Neuronal stem cell (in vitro differentiated cells): ENCODE measurements at regions not wholly inside any gene's neighbourhood (a gene's known extent, or its start where the extent isn't known, plus 50 kb on each side); places are given as distances from the start of the nearest gene placed in this dataset.

Source experiments
- DNase-seq: peaks from one replicate; pipeline ENCODE4 v3.0.0-alpha.2; 2013; ENCODE audit warnings: low spot score
- H2AFZ ChIP-seq: one replicate; pipeline ENCODE4 v1.6.1; 2013; ENCODE audit warnings: mild to moderate bottlenecking, low read length, inconsistent platforms
- H2AK5ac ChIP-seq: 2 replicates; pipeline ENCODE4 v1.6.1; 2013; ENCODE audit warnings: low read depth, mild to moderate bottlenecking, inconsistent platforms, low read length, moderate library complexity, mixed read lengths
- H2BK120ac ChIP-seq: 2 replicates; pipeline ENCODE4 v1.6.1; 2013; ENCODE audit warnings: low read depth, mild to moderate bottlenecking, inconsistent platforms, low read length, moderate library complexity, mixed read lengths
- H2BK12ac ChIP-seq: one replicate; pipeline ENCODE4 v1.6.1; 2013; ENCODE audit warnings: low read length, inconsistent platforms
- H2BK15ac ChIP-seq: 2 replicates; pipeline ENCODE4 v1.6.1; 2013; ENCODE audit warnings: mild to moderate bottlenecking, low read length, inconsistent platforms, mixed read lengths
- H2BK5ac ChIP-seq: one replicate; pipeline ENCODE4 v1.6.1; 2013; ENCODE audit warnings: inconsistent platforms, mild to moderate bottlenecking, low read length, moderate library complexity
- H3K14ac ChIP-seq: one replicate; pipeline ENCODE4 v1.6.1; 2013; ENCODE audit warnings: low read length, inconsistent platforms
- H3K18ac ChIP-seq: 2 replicates; pipeline ENCODE4 v1.6.1; 2013; ENCODE audit warnings: low read length, inconsistent platforms
- H3K23ac ChIP-seq: 2 replicates; pipeline ENCODE4 v1.6.1; 2013; ENCODE audit warnings: low read depth, mild to moderate bottlenecking, mixed read lengths, low read length, inconsistent platforms; ENCODE audit not compliant: poor library complexity
- H3K27ac ChIP-seq: replicated peaks from 3 replicates; pipeline ENCODE4 v1.5.1; 2013; ENCODE audit warnings: low read length, inconsistent platforms
- H3K27me3 ChIP-seq, 3 experiments: 2 replicates each; pipeline ENCODE4 v1.6.1; 2013; ENCODE audit warnings: low read length in 3 of 3, mild to moderate bottlenecking in 2 of 3, inconsistent platforms in 1 of 3, low read depth in 1 of 3, mixed read lengths in 1 of 3, moderate library complexity in 1 of 3; ENCODE audit not compliant: control insufficient read depth in 3 of 3, insufficient read depth in 3 of 3
- H3K36me3 ChIP-seq, 2 donors: replicated peaks in 1 of 2; 2 replicates each; pipeline ENCODE4 v1.6.1; 2013; ENCODE audit warnings: low read length in 2 of 2; ENCODE audit not compliant: control insufficient read depth in 2 of 2, insufficient read depth in 2 of 2
- H3K4ac ChIP-seq: 2 replicates; pipeline ENCODE4 v1.6.1; 2013; ENCODE audit warnings: inconsistent platforms, mild to moderate bottlenecking, low read length, moderate library complexity
- H3K4me1 ChIP-seq, 2 donors: 1 replicate in 1 of 2; 2 replicates in 1 of 2; pipeline ENCODE4 v1.6.1; 2013; ENCODE audit warnings: low read length in 2 of 2, low read depth in 1 of 2; ENCODE audit not compliant: control insufficient read depth in 2 of 2, insufficient read depth in 1 of 2
- H3K4me2 ChIP-seq: one replicate; pipeline ENCODE4 v1.6.1; 2013; ENCODE audit warnings: mild to moderate bottlenecking, low read length, inconsistent platforms; ENCODE audit not compliant: insufficient read depth, poor library complexity, severe bottlenecking
- H3K4me3 ChIP-seq, 2 donors: 2 replicates each; pipeline ENCODE4 v1.5.1; 2013; ENCODE audit warnings: low read length in 2 of 2, mild to moderate bottlenecking in 2 of 2, inconsistent platforms in 1 of 2, moderate library complexity in 1 of 2
- H3K79me1 ChIP-seq: one replicate; pipeline ENCODE4 v1.6.1; 2013; ENCODE audit warnings: low read depth, mild to moderate bottlenecking, inconsistent platforms, low read length, moderate library complexity
- H3K9ac ChIP-seq: one replicate; pipeline ENCODE4 v1.6.1; 2013; ENCODE audit warnings: mild to moderate bottlenecking, low read depth, low read length, inconsistent platforms; ENCODE audit not compliant: poor library complexity
- H3K9me3 ChIP-seq, 2 donors: replicated peaks in 1 of 2; 2 replicates each; pipeline versions ENCODE3 to v1.6.1; 2013; ENCODE audit warnings: low read length in 2 of 2, mild to moderate bottlenecking in 2 of 2, inconsistent platforms in 1 of 2, low read depth in 1 of 2, mixed read lengths in 1 of 2, moderate library complexity in 1 of 2; ENCODE audit not compliant: control insufficient read depth in 2 of 2, insufficient read depth in 1 of 2
- H4K8ac ChIP-seq: one replicate; pipeline ENCODE4 v1.6.1; 2013; ENCODE audit warnings: low read depth, mild to moderate bottlenecking, inconsistent platforms, low read length, moderate library complexity
- H4K91ac ChIP-seq: one replicate; pipeline ENCODE4 v1.6.1; 2013; ENCODE audit warnings: low read length, low read depth, mild to moderate bottlenecking, inconsistent platforms; ENCODE audit not compliant: poor library complexity
- WGBS, 2 donors: extraction: QIAGEN DNeasy Blood & Tissue Kit; methylation state at CpG; one replicate each; pipeline ENCODE4 v1.1.7; 2013; ENCODE audit warnings: missing lambda C conversion rate in 2 of 2, mixed read lengths in 1 of 2; ENCODE audit not compliant: insufficient read length in 2 of 2, insufficient replicate concordance in 1 of 2; ENCODE audit errors: extremely low coverage in 2 of 2; 5-methylcytosine and 5-hydroxymethylcytosine counted together

DNA sequence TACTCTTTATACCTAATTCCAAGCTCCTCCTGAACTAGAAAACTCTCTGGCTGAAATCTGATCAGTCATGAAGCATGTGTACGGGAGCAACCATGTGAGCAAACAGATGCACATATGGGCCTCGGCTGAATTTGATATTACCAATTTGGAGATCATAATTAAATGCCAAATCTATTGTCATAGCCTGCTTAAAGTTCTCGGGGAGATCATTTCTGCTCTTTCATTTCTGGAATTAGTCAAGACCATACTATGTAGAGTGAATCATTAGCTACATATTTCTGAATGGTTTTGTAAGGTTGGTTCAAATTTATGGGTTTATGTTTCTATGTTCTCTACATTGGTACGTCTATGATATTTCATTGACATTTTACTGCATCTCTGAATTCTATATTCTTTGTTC lies 205.5 kb downstream of the UBE2E3 start:
- Histone ChIP-seq H4K8ac (no peak overlapping the region), H3K9me3 (no peaks in the 10 kb centered on the region), H3K18ac (no peak overlapping the region), H2BK15ac (no peak overlapping the region), H3K4ac (no peak overlapping the region), H2BK12ac (no peak overlapping the region), H3K9ac (no peak overlapping the region), H2AK5ac (no peak overlapping the region), H3K4me1 (peaks cover 0 to 4% of the 10 kb centered on the region in 2 donors), H2BK5ac (no peak overlapping the region), H3K27me3 (no peaks in the 10 kb centered on the region), H4K91ac (no peak overlapping the region), H3K36me3 (no peaks in the 10 kb centered on the region), H3K14ac (no peak overlapping the region), H3K4me3 (no peak overlapping the region), H2AFZ (no peak overlapping the region), H3K27ac (no peak overlapping the region), H3K79me1 (no peaks in the 10 kb centered on the region), H3K23ac (no peak overlapping the region), H2BK120ac (no peak overlapping the region), H3K4me2 (no peak overlapping the region)
- no CpG with 5 or more reads among the region's 4 CpGs for WGBS, 2 donors
- no peak for DNase-seq

DNA sequence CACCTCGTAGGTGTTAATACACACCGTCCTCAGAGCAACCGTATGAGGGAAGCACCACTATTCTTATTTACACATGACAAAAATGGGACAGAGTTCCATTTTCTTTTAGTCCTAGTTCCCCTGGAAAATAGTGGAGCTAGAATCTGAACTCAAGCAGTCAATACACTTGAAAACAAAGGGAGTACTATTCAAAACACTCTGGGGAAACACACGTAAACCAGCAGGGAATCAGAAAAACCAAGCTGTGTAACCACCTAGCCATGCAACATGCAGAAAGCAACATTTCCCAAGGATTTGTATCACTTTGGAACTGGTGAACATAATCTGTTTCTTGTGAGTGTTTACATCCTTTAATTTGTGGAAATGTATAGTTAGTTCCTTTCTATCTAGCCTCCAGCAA lies 208.2 kb downstream of the UBE2E3 start:
- H3K79me1 ChIP-seq = no peaks in the 10 kb centered on the region
- peaks cover 0 to 6% of the 10 kb centered on the region in 2 donors for H3K4me1 ChIP-seq
- H3K9ac ChIP-seq = no peak overlapping the region
- peak overlapping the region; percentile 36 for H2AFZ ChIP-seq
- no peak overlapping the region for H3K4me2 ChIP-seq
- H2AK5ac ChIP-seq = no peak overlapping the region
- H4K91ac ChIP-seq = no peak overlapping the region
- no peak overlapping the region for H2BK15ac ChIP-seq
- H3K18ac ChIP-seq = no peak overlapping the region
- no peak overlapping the region for H3K4ac ChIP-seq
- H2BK120ac ChIP-seq = no peak overlapping the region
- no CpG with 5 or more reads among the region's 4 CpGs for WGBS, 2 donors
- no peaks in the 10 kb centered on the region for H3K9me3 ChIP-seq
- no peak for DNase-seq
- no peak overlapping the region for H3K23ac ChIP-seq
- no peak overlapping the region for H4K8ac ChIP-seq
- H3K4me3 ChIP-seq = no peak overlapping the region
- no peak overlapping the region for H2BK12ac ChIP-seq
- no peaks in the 10 kb centered on the region for H3K36me3 ChIP-seq
- no peak overlapping the region for H3K14ac ChIP-seq
- no peak overlapping the region for H3K27ac ChIP-seq
- H2BK5ac ChIP-seq = no peak overlapping the region
- no peaks in the 10 kb centered on the region for H3K27me3 ChIP-seq

DNA sequence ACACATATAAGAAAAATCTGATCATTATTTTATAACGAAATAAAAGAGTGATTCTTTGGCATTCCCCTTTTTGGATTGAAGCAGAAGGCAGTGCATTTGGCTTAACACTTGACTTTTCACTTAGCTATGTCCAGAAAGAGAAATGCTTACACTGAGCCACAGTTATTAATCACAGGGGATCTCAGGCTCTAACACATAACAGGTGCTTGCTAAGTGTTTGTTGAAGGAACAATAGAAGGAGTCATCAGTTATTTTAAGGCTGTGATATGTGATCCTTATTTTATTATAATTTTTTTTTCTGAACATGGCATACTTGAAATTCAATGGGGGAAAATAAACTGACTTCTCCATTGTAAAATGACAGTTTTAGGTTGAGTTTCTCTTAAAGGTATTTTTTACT lies 209.5 kb downstream of the UBE2E3 start:
- no peak overlapping the region for H2BK120ac ChIP-seq
- H3K4me1 ChIP-seq = peaks cover 0 to 6% of the 10 kb centered on the region in 2 donors
- H2AK5ac ChIP-seq = no peak overlapping the region
- H3K4me3 ChIP-seq = no peak overlapping the region
- H2BK12ac ChIP-seq = no peak overlapping the region
- H3K9me3 ChIP-seq = no peaks in the 10 kb centered on the region
- no peaks in the 10 kb centered on the region for H3K79me1 ChIP-seq
- H3K14ac ChIP-seq = no peak overlapping the region
- no peaks in the 10 kb centered on the region for H3K27me3 ChIP-seq
- WGBS, 2 donors = no CpG with 5 or more reads among the region's 1 CpG
- no peak for DNase-seq
- H4K91ac ChIP-seq = no peak overlapping the region
- H3K4me2 ChIP-seq = no peak overlapping the region
- no peaks in the 10 kb centered on the region for H3K36me3 ChIP-seq
- H2BK15ac ChIP-seq = no peak overlapping the region
- no peak overlapping the region for H2BK5ac ChIP-seq
- no peak overlapping the region for H2AFZ ChIP-seq
- H3K27ac ChIP-seq = no peak overlapping the region
- H3K4ac ChIP-seq = no peak overlapping the region
- H4K8ac ChIP-seq = no peak overlapping the region
- H3K23ac ChIP-seq = no peak overlapping the region
- no peak overlapping the region for H3K9ac ChIP-seq
- no peak overlapping the region for H3K18ac ChIP-seq

DNA sequence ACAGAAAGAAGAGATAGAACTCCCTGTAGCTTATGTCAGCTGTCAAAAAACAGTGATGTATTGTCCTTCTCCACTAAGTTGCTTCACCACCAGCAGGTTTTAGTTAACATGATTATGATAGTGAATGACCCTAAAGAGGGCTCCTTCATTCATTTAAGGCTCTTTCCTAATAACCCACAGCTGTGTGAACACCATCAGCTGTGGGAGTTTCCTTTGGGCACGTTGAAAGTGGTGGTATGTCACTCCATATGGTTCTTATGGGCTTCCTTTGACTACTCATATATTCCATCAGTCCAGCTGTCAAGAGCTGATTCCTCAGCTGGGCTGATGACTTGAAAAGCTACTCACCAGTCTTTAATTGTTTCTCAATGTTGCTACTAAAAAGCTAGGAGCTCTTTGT lies 210.3 kb downstream of the UBE2E3 start:
- WGBS, 2 donors = no CpG with 5 or more reads among the region's 1 CpG

More for the DNA sequence above, 210.3 kb downstream of the UBE2E3 start:
- no peak overlapping the region for H3K27ac ChIP-seq
- H4K8ac ChIP-seq = no peak overlapping the region
- H3K18ac ChIP-seq = no peak overlapping the region
- no peak overlapping the region for H2BK15ac ChIP-seq
- no peak overlapping the region for H2BK5ac ChIP-seq
- no peak overlapping the region for H2BK12ac ChIP-seq
- no peaks in the 10 kb centered on the region for H3K27me3 ChIP-seq
- H3K4ac ChIP-seq = no peak overlapping the region
- H3K9me3 ChIP-seq = no peaks in the 10 kb centered on the region
- no peak overlapping the region for H3K14ac ChIP-seq
- no peak overlapping the region for H2BK120ac ChIP-seq
- H3K36me3 ChIP-seq = no peaks in the 10 kb centered on the region
- no peak overlapping the region for H2AK5ac ChIP-seq
- no peak for DNase-seq
- H2AFZ ChIP-seq = peak overlapping the region; percentile 18
- H3K9ac ChIP-seq = no peak overlapping the region
- no peak overlapping the region for H3K4me3 ChIP-seq
- H3K79me1 ChIP-seq = no peaks in the 10 kb centered on the region
- H4K91ac ChIP-seq = no peak overlapping the region
- no peak overlapping the region for H3K4me2 ChIP-seq
- peaks cover 0 to 6% of the 10 kb centered on the region in 2 donors for H3K4me1 ChIP-seq
- H3K23ac ChIP-seq = no peak overlapping the region
